K562 (cell line): ENCODE measurements at regions not wholly inside any gene's neighbourhood (a gene's known extent, or its start where the extent isn't known, plus 50 kb on each side); places are given as distances from the start of the nearest gene placed in this dataset.
"Not testable (repeated sequence)": the region's sequence is repeated elsewhere in the genome, so short reads cannot be mapped to it uniquely, and the experiment has no call there.

Source experiments
- ARID4B ChIP-seq: sonication (generic); formaldehyde crosslinking; IDR thresholded peaks from 2 replicates; pipeline ENCODE4 v1.8.0; 2022; ENCODE audit warnings: mild to moderate bottlenecking, missing genetic modification reagents
- CHD1 ChIP-seq: fragments of 200-600 bp; sonication (generic); IDR thresholded peaks from one replicate; pipeline ENCODE4 v1.6.1; 2012; ENCODE audit warnings: mild to moderate bottlenecking, moderate library complexity, low read length, inconsistent platforms
- E2F1 ChIP-seq: sonication (generic); formaldehyde crosslinking; IDR thresholded peaks from 2 replicates; pipeline ENCODE4 v1.8.1; 2023; ENCODE audit warnings: mild to moderate bottlenecking, missing genetic modification reagents, moderate library complexity
- E2F3 ChIP-seq: fragments of 250-450 bp; sonication (Bioruptor Pico); IDR thresholded peaks from 2 replicates; pipeline ENCODE4 v1.4.0; 2020; ENCODE audit warnings: mild to moderate bottlenecking
- ELF1 ChIP-seq: fragments of 200-800 bp; sonication (Bioruptor generic); IDR thresholded peaks from 2 replicates; pipeline ENCODE4 v1.6.1; 2016; ENCODE audit warnings: missing genetic modification characterization, missing compliant biosample characterization
- HDAC1 ChIP-seq, 2 experiments: fragments of 450-650 bp; IDR thresholded peaks; 2 replicates each; pipeline ENCODE4 v1.6.1; 2016 to 2017; ENCODE audit warnings: inconsistent platforms in 1 of 2, mild to moderate bottlenecking in 1 of 2, moderate library complexity in 1 of 2
- HNRNPLL ChIP-seq: fragments of 200-400 bp; formaldehyde crosslinking; IDR thresholded peaks from 2 replicates; pipeline ENCODE4 v1.6.1; 2017; ENCODE audit warnings: low read length, low read depth, mild to moderate bottlenecking; ENCODE audit not compliant: poor library complexity, severe bottlenecking
- RB1 ChIP-seq: fragments of 450-650 bp; IDR thresholded peaks from 2 replicates; pipeline ENCODE4 v1.6.1; 2017; ENCODE audit warnings: low read depth, mild to moderate bottlenecking
- RBBP5 ChIP-seq: fragments of 200-600 bp; sonication (generic); IDR thresholded peaks from 2 replicates; pipeline ENCODE4 v1.6.1; 2012; ENCODE audit warnings: borderline replicate concordance, mild to moderate bottlenecking, low read length, control low read depth, inconsistent platforms; ENCODE audit not compliant: insufficient read depth, poor library complexity, severe bottlenecking
- SMARCA4 ChIP-seq: fragments of 450-650 bp; IDR thresholded peaks from 2 replicates; pipeline ENCODE4 v1.6.1; 2016
- TOE1 ChIP-seq, 2 experiments: fragments of 450-650 bp in 1 of 2; sonication (generic) in 1 of 2; formaldehyde crosslinking in 1 of 2; IDR thresholded peaks; 2 replicates each; pipeline versions ENCODE4 v1.7.1 to v1.8.0; 2016 to 2022; ENCODE audit warnings: borderline replicate concordance in 2 of 2, mild to moderate bottlenecking in 2 of 2, antibody characterized with exemption in 1 of 2, inconsistent platforms in 1 of 2, low read depth in 1 of 2, missing genetic modification reagents in 1 of 2, moderate library complexity in 1 of 2
- UBTF ChIP-seq, 2 experiments: IDR thresholded peaks; 2 replicates each; pipeline ENCODE4 v1.6.1; 2012; ENCODE audit warnings: improper control_type of control experiment in 2 of 2, low read depth in 2 of 2, low read length in 2 of 2, borderline replicate concordance in 1 of 2
- USF2 ChIP-seq: sonication (generic); formaldehyde crosslinking; IDR thresholded peaks from 2 replicates; pipeline ENCODE4 v1.5.0; 2020; ENCODE audit warnings: missing genetic modification reagents
- ZBTB17 ChIP-seq: fragments of 450-650 bp; formaldehyde crosslinking; IDR thresholded peaks from 2 replicates; pipeline ENCODE4 v1.4.0; 2020; ENCODE audit warnings: mild to moderate bottlenecking
- ZBTB7A ChIP-seq: IDR thresholded peaks from 2 replicates; pipeline ENCODE4 v1.6.1; 2011; ENCODE audit warnings: low read depth, mild to moderate bottlenecking, low read length, moderate library complexity, borderline replicate concordance; ENCODE audit not compliant: control insufficient read depth
- ZNF143 ChIP-seq: sonication (generic); formaldehyde crosslinking; IDR thresholded peaks from 2 replicates; pipeline ENCODE4 v1.9.0; 2022; ENCODE audit warnings: mild to moderate bottlenecking, missing genetic modification reagents

- peak; percentile 63 to 97; a peak in 3 of 4 replicates for TF ChIP-seq UBTF (IDR thresholded peaks at IDR 0.05; ENCODE audit: borderline replicate concordance in 1 of 2, low read depth in 2 of 2, low read length in 2 of 2)
- peak; percentile 83 for TF ChIP-seq RBBP5
- TF ChIP-seq E2F3 (CRISPR knock-in tag) = 0 out of 2 replicates have a peak, but pooled peaks have one; percentile 41
- peak; percentile 52; the same call in 1 of the 2 replicates for TF ChIP-seq E2F1 (CRISPR knock-in tag)
- TF ChIP-seq USF2 (CRISPR knock-in tag) = peak; percentile 20; the same call in 1 of the 2 replicates
- peak; percentile 59; the same call in 1 of the 2 replicates for TF ChIP-seq TOE1 (IDR thresholded peaks at IDR 0.05; ENCODE audit: borderline replicate concordance)
- TF ChIP-seq TOE1 (CRISPR knock-in tag; IDR thresholded peaks at IDR 0.05; ENCODE audit: borderline replicate concordance, low read depth) = not testable (repeated sequence)
- peak; percentile 58 for TF ChIP-seq HNRNPLL
- 0 out of 2 replicates have a peak, but pooled peaks have one; percentile 58 for TF ChIP-seq ZBTB17
- TF ChIP-seq ELF1 = peak; percentile 66
- peak; percentile 44; the same call in 1 of the 2 replicates for TF ChIP-seq SMARCA4
- TF ChIP-seq CHD1 = peak; percentile 78
- TF ChIP-seq ZNF143 (CRISPR knock-in tag) = peak; percentile 56; the same call in 1 of the 2 replicates
- peak; percentile 74 for TF ChIP-seq ARID4B (CRISPR knock-in tag)
- TF ChIP-seq ZBTB7A = peak; percentile 63; the same call in 1 of the 2 replicates
- peak in 1 of 2 experiments; percentile 12; a peak in 1 of 4 replicates for TF ChIP-seq HDAC1 (IDR thresholded peaks at IDR 0.05)
- TF ChIP-seq RB1 = peak; percentile 38; the same call in 1 of the 2 replicates
Measured at GRCh38 chr16:22436823-22437652, 62.6 kb upstream of the CDR2 start (continued).
